GM13976 (cell line): ENCODE measurements at regions not wholly inside any gene's neighbourhood (a gene's known extent, or its start where the extent isn't known, plus 50 kb on each side); places are given as distances from the start of the nearest gene placed in this dataset.
A peak's percentile ranks its signal among the peaks of the same experiment; 100 is the strongest.

ENCODE experiments used
- DNase-seq: peaks from one replicate; pipeline ENCODE4 v3.0.0; 2012; ENCODE audit warnings: low spot score
- CTCF ChIP-seq: IDR thresholded peaks from 2 replicates; pipeline ENCODE4 v1.5.1; 2012; ENCODE audit warnings: borderline replicate concordance, mild to moderate bottlenecking; ENCODE audit not compliant: insufficient read depth; ENCODE audit errors: extremely low read depth, missing control alignments, control extremely low read depth
- in situ Hi-C: fragments of 300-500 bp; cut with MboI; formaldehyde crosslinking; loops from one replicate; pipeline ENCODE4 v1.12.0; 2022; ENCODE audit warnings: low sequenced_read_pairs, mixed read lengths, inconsistent platforms; ENCODE audit not compliant: unreplicated experiment

GRCh38 chr2:58584606-58585118 is 343.5 kb upstream of the FANCL start:
- in situ Hi-C loops = no loop called here
- no peak for DNase-seq

GRCh38 chr2:58578276-58578675 is 337.2 kb upstream of the FANCL start:
- TF ChIP-seq CTCF = no peak
- in situ Hi-C loops = no loop called here

More at GRCh38 chr2:58584606-58585118, 343.5 kb upstream of the FANCL start:
- no peak for TF ChIP-seq CTCF

GRCh38 chr2:58574873-58575272 is 333.7 kb upstream of the FANCL start:
- in situ Hi-C loops = no loop called here

More at GRCh38 chr2:58578276-58578675, 337.2 kb upstream of the FANCL start:
- no peak for DNase-seq

GRCh38 chr2:58572731-58573130 is 331.6 kb upstream of the FANCL start:
- TF ChIP-seq CTCF = no peak
- in situ Hi-C loops = no loop called here
- no peak for DNase-seq

More at GRCh38 chr2:58574873-58575272, 333.7 kb upstream of the FANCL start:
- TF ChIP-seq CTCF = no peak
- DNase-seq = no peak

GRCh38 chr2:58571181-58571852 is 330.2 kb upstream of the FANCL start:
- peak; percentile 56 for DNase-seq
- in situ Hi-C loops = no loop called here
- peak; percentile 39 for TF ChIP-seq CTCF

- no peak for TF ChIP-seq CTCF
- in situ Hi-C loops = no loop called here
- DNase-seq = no peak
Measured at GRCh38 chr2:58569475-58570185, 328.5 kb upstream of the FANCL start.
